ENCODE measurements at regions not wholly inside any gene's neighbourhood (a gene's known extent, or its start where the extent isn't known, plus 50 kb on each side); places are given as distances from the start of the nearest gene placed in this dataset.

DNA sequence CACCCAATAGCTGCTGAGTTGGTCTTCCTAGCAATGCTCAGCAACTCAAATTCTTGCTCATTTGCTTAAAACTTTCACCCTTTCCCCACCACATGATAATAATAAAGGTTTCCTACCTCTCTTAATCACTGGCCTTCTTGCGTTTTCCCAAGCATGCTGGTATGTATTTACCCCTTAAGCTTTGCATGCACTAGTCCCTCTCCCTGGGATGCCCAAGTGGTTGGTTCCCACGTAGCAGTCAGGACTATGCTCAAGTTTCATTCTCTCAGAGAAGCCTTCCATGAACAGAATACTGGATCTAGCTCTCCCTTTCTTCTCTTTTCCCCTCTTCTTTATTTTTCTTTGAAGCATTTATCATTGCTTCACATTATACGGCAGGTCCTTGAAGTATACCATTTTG lies 108.8 kb downstream of the KBTBD8 start:
- 71 to 83% methylated on average over 3 of the region's 3 CpGs for WGBS, 2 donors
- Histone ChIP-seq H3K4me1 (no peaks in the 10 kb centered on the region), H3K27ac (no peak overlapping the region), H3K4me3 (no peak overlapping the region), H3K27me3 (no peaks in the 10 kb centered on the region), H3K9me3 (no peaks in the 10 kb centered on the region), H3K36me3 (ENCODE audit: low read depth, missing control alignments) (no peaks in the 10 kb centered on the region)
- intact Hi-C loops (cut with DNase I; ENCODE audit: low total_unique reads) = no loop called here
- DNase-seq = no peak
- TF ChIP-seq, protein P1, sequence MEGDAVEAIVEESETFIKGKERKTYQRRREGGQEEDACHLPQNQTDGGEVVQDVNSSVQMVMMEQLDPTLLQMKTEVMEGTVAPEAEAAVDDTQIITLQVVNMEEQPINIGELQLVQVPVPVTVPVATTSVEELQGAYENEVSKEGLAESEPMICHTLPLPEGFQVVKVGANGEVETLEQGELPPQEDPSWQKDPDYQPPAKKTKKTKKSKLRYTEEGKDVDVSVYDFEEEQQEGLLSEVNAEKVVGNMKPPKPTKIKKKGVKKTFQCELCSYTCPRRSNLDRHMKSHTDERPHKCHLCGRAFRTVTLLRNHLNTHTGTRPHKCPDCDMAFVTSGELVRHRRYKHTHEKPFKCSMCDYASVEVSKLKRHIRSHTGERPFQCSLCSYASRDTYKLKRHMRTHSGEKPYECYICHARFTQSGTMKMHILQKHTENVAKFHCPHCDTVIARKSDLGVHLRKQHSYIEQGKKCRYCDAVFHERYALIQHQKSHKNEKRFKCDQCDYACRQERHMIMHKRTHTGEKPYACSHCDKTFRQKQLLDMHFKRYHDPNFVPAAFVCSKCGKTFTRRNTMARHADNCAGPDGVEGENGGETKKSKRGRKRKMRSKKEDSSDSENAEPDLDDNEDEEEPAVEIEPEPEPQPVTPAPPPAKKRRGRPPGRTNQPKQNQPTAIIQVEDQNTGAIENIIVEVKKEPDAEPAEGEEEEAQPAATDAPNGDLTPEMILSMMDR (IDR thresholded peaks at IDR 0.05) = no peak
- no peak for TF ChIP-seq POLR2A (IDR thresholded peaks at IDR 0.05)

DNA sequence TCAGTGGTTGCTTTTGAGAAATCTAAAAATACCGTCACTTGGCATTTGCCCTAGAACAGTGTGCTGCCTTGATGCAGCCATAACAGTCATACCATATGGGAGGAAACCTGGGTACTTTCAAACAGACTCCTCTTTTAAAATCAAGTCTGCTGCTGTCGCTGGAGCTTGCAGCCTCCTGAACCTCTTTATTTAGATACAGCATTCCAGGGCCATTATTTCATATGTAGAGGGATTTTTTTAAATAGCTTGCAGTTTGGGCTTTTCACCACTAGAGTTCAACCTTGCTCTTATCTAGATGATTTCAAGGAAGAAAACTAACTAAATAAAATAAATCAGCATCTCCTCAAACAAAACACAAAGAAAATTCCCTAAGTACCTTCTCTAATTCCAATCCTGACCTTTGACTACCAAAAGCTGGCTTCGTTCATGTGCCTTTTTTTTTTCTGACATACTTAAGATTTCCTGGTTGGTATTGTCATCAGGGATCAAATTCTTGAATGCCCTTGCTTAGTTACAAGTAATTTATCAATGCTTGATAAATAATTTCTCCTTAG lies 111.6 kb downstream of the KBTBD8 start:
- TF ChIP-seq POLR2A (IDR thresholded peaks at IDR 0.05) = no peak
- TF ChIP-seq, protein P1 (IDR thresholded peaks at IDR 0.05) = peak; percentile 24 to 70 (median 48)
- 37 to 39% methylated on average over 3 of the region's 3 CpGs for WGBS, 2 donors
- no peak for DNase-seq
- no peaks in the 10 kb centered on the region for H3K4me1 ChIP-seq
- no peak overlapping the region for H3K4me3 ChIP-seq
- H3K36me3 ChIP-seq (ENCODE audit: low read depth, missing control alignments) = no peaks in the 10 kb centered on the region
- no peaks in the 10 kb centered on the region for H3K27me3 ChIP-seq
- H3K27ac ChIP-seq = no peak overlapping the region
- intact Hi-C loops (cut with DNase I; ENCODE audit: low total_unique reads) = no loop called here
- H3K9me3 ChIP-seq = no peaks in the 10 kb centered on the region

DNA sequence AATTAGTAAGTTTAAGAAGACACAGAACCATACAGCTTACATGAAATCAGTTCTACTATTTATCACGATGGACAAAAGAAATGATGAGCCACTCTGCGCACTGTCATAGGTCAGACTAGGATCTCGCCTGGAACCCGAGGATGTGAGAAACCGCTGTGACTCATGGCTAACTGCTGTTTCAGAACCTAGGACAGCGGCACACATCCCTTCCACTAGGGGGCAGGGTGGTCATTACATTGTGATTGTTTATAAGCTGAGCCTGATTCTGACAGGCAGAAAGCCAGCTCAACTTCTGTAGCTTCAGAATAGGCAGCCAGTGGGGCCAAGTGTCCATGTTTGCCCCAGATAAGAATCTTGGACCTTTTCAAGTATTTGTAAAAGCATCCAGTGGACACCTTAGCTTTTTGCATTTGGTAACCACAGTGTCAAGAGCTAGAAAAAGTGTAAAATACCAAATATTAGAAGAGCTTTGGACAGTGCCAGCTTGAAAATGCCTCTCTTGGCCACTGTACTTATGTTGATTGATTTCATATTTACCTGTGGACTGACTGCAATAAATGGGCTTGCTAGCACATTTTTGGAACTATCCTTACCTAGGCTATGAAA lies 115.8 kb downstream of the KBTBD8 start:
- H3K9me3 ChIP-seq = no peaks in the 10 kb centered on the region
- H3K4me3 ChIP-seq = no peak overlapping the region
- intact Hi-C loops (cut with DNase I; ENCODE audit: low total_unique reads) = no loop called here
- H3K27ac ChIP-seq = no peak overlapping the region
- 4 to 6% methylated on average over 6 of the region's 6 CpGs for WGBS, 2 donors
- H3K4me1 ChIP-seq = no peaks in the 10 kb centered on the region
- no peak for TF ChIP-seq POLR2A (IDR thresholded peaks at IDR 0.05)
- TF ChIP-seq, protein P1 (IDR thresholded peaks at IDR 0.05) = peak; percentile 78 to 90 (median 83)
- H3K36me3 ChIP-seq (ENCODE audit: low read depth, missing control alignments) = no peaks in the 10 kb centered on the region
- peak; percentile 95 for DNase-seq
- H3K27me3 ChIP-seq = no peaks in the 10 kb centered on the region

DNA sequence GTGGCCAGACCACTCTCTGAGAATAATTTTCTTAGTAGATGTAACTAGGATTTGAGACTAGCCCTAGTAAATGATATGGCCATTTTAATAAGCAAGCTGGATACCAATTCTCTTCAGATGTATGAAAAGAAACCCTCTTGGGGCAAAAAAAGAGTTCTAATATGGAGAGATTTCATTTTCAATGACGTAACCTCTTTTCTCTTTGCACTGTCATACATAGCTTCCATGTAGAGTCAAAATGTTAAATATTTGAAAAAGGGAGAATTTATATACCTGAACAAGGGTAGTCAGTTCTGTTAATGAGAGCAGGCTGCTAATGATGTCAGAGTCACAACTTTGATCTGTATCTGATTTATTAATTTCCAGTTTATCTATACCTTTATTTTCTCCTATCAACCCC lies 120.0 kb downstream of the KBTBD8 start:
- H3K4me3 ChIP-seq = no peak overlapping the region
- WGBS, 2 donors = 91 to 98% methylated on average over 1 of the region's 1 CpG
- no peak overlapping the region for H3K27ac ChIP-seq
- H3K36me3 ChIP-seq (ENCODE audit: low read depth, missing control alignments) = no peaks in the 10 kb centered on the region
- no peak for DNase-seq
- no peaks in the 10 kb centered on the region for H3K4me1 ChIP-seq
- no peaks in the 10 kb centered on the region for H3K27me3 ChIP-seq
- no peaks in the 10 kb centered on the region for H3K9me3 ChIP-seq
- TF ChIP-seq POLR2A (IDR thresholded peaks at IDR 0.05) = no peak
- TF ChIP-seq, protein P1 (IDR thresholded peaks at IDR 0.05) = no peak
- intact Hi-C loops (cut with DNase I; ENCODE audit: low total_unique reads) = no loop called here

DNA sequence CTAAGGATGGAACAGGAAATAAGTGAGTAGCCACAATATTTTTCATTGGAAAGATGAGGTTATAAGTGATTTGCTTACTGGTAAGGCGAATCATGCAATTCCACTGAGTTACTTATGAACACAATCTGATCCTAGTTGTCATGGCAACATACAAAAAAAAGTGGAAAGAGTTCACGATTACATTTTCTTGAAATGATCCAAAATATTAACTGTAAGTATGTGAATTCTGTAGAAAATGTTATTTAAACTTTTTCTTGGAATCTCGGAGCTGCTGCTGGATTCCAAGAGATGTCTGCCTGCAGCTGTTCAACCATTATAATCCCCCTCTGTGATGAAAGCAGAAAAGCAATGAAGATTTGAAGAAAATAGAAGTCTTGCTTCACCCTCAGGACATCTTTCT lies 120.5 kb downstream of the KBTBD8 start:
- Histone ChIP-seq H3K4me1 (no peaks in the 10 kb centered on the region), H3K27me3 (no peaks in the 10 kb centered on the region), H3K27ac (no peak overlapping the region), H3K9me3 (no peaks in the 10 kb centered on the region), H3K36me3 (ENCODE audit: low read depth, missing control alignments) (no peaks in the 10 kb centered on the region), H3K4me3 (no peak overlapping the region)
- 65 to 70% methylated on average over 3 of the region's 3 CpGs for WGBS, 2 donors
- no peak for DNase-seq
- TF ChIP-seq POLR2A (IDR thresholded peaks at IDR 0.05) = no peak
- TF ChIP-seq, protein P1 (IDR thresholded peaks at IDR 0.05) = no peak
- intact Hi-C loops (cut with DNase I; ENCODE audit: low total_unique reads) = no loop called here
